Stomach (tissue), 4 donors: ENCODE measurements at regions not wholly inside any gene's neighbourhood (a gene's known extent, or its start where the extent isn't known, plus 50 kb on each side); places are given as distances from the start of the nearest gene placed in this dataset.

Source experiments
- CTCF ChIP-seq, 7 experiments: fragments of 450-650 bp in 4 of 7; fragments of 200-600 bp in 3 of 7; sonication (generic) in 3 of 7; IDR thresholded peaks; one replicate each; pipeline ENCODE4 v1.5.1; 2016 to 2019; ENCODE audit warnings: antibody characterized with exemption in 7 of 7, control low read depth in 2 of 7, mild to moderate bottlenecking in 1 of 7
- EP300 ChIP-seq: sonication (generic); formaldehyde crosslinking; IDR thresholded peaks from one replicate; pipeline ENCODE4 v1.6.1; 2017; ENCODE audit warnings: antibody characterized with exemption
- POLR2A ChIP-seq, 4 donors: fragments of 450-650 bp; IDR thresholded peaks; one replicate each; pipeline ENCODE4 v1.6.1; 2016; ENCODE audit warnings: antibody characterized with exemption in 4 of 4, control low read depth in 2 of 4, mild to moderate bottlenecking in 1 of 4, moderate library complexity in 1 of 4
- POLR2AphosphoS5 ChIP-seq, 3 donors: sonication (generic); formaldehyde crosslinking; IDR thresholded peaks; one replicate each; pipeline ENCODE4 v1.6.1; 2016; ENCODE audit warnings: antibody characterized with exemption in 3 of 3

DNA sequence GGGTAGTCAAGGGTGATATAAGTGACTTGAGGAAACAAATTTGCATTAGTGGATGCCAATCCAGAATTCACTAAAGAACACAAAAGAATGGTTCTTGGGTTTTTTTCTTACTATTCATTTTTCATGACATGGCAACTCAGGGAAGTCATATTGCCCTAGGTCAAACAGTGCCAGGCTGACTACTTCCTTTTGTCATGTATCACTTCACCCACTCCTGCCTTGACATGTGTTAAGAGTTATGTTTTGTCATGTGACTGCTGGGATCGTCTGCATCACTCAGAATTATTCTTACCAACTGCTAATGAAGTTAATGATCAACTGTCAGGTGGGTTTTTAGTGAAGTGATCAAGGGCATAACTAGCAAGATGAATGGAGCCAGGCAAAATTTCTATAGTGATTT is 74.2 kb downstream of the PRORP start:
- TF ChIP-seq CTCF (IDR thresholded peaks at IDR 0.05) = no peak
- TF ChIP-seq POLR2A (IDR thresholded peaks at IDR 0.05) = no peak
- TF ChIP-seq POLR2AphosphoS5 (IDR thresholded peaks at IDR 0.05) = no peak
- TF ChIP-seq EP300 = no peak
